NT2/D1 (cell line): ENCODE measurements at regions not wholly inside any gene's neighbourhood (a gene's known extent, or its start where the extent isn't known, plus 50 kb on each side); places are given as distances from the start of the nearest gene placed in this dataset.

Experiments used
- SUZ12 ChIP-seq: IDR thresholded peaks from 2 replicates; pipeline ENCODE4 v1.6.1; 2011; ENCODE audit not compliant: insufficient read length, insufficient read depth; ENCODE audit errors: extremely low read depth
- YY1 ChIP-seq: IDR thresholded peaks from 2 replicates; pipeline ENCODE4 v1.6.1; 2011; ENCODE audit not compliant: insufficient read length, insufficient read depth
- ZNF274 ChIP-seq: IDR thresholded peaks from 2 replicates; pipeline ENCODE4 v1.6.1; 2011; ENCODE audit warnings: mild to moderate bottlenecking, low read depth, low read length

DNA sequence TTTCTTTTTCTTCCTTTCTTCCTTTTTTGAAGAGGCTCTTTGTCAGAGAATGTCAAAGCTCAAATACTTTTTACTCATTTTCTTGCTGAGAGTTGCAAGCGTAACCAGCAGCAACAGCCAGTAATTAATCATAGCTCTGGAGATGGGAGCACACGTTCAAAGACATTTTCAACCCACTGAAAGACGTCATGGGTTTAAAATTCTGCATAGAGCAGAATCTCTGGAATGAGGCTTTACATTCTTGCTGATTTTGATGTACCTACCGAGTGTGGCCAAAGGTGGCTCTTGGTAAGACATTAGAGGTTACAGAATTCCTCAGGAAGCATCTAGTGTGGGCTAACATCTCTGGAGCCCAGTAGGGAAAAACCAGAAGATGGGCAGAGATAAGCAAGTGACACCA lies 292.5 kb downstream of the MTX2 start:
- no peak for TF ChIP-seq YY1
- TF ChIP-seq ZNF274 = no peak
- TF ChIP-seq SUZ12 = no peak
